Neural crest cell (in vitro differentiated cells): ENCODE measurements at regions not wholly inside any gene's neighbourhood (a gene's known extent, or its start where the extent isn't known, plus 50 kb on each side); places are given as distances from the start of the nearest gene placed in this dataset.
"Not testable (repeated sequence)": the region's sequence is repeated elsewhere in the genome, so short reads cannot be mapped to it uniquely, and the experiment has no call there.

Experiments
- DNase-seq: peaks from one replicate; pipeline ENCODE4 v3.0.0; 2021; ENCODE audit warnings: low read depth, mixed read lengths, low spot score
- H3K27ac Mint-ChIP-seq: one replicate; pipeline ENCODE4 v1.8.0; 2021; ENCODE audit warnings: mild to moderate bottlenecking, mixed read lengths; ENCODE audit not compliant: unreplicated experiment
- H3K27me3 Mint-ChIP-seq: 2 replicates; pipeline ENCODE4 v1.8.0; 2021; ENCODE audit warnings: low read depth, mild to moderate bottlenecking, mixed read lengths
- H3K36me3 Mint-ChIP-seq: 2 replicates; pipeline ENCODE4 v1.8.0; 2021; ENCODE audit warnings: low read depth, mild to moderate bottlenecking, mixed read lengths
- H3K4me1 Mint-ChIP-seq: 2 replicates; pipeline ENCODE4 v1.8.0; 2021; ENCODE audit warnings: mixed read lengths
- H3K4me3 Mint-ChIP-seq: one replicate; pipeline ENCODE4 v1.8.0; 2021; ENCODE audit warnings: mild to moderate bottlenecking, mixed read lengths
- H3K9me3 Mint-ChIP-seq: 2 replicates; pipeline ENCODE4 v1.8.0; 2021; ENCODE audit warnings: mixed read lengths
- CTCF ChIP-seq: fragments of 200-600 bp; sonication (generic); conservative IDR thresholded peaks from 2 replicates; pipeline ENCODE4 v1.5.0; 2021; ENCODE audit warnings: antibody characterized with exemption, mild to moderate bottlenecking

GRCh38 chr13:87235621-87236020 lies 435.6 kb upstream of the SLITRK5 start:
- Mint-ChIP-seq H3K4me1 (no peaks in the 10 kb centered on the region), H3K9me3 (peaks cover 3% of the 10 kb centered on the region), H3K27ac (no peak overlapping the region), H3K27me3 (no peaks in the 10 kb centered on the region), H3K4me3 (no peak overlapping the region), H3K36me3 (no peaks in the 10 kb centered on the region)
- no peak for DNase-seq
- no peak for TF ChIP-seq CTCF

- Mint-ChIP-seq H3K36me3 (no peaks in the 10 kb centered on the region), H3K27ac (no peak overlapping the region), H3K9me3 (no peaks in the 10 kb centered on the region), H3K4me3 (no peak overlapping the region), H3K27me3 (no peaks in the 10 kb centered on the region), H3K4me1 (no peaks in the 10 kb centered on the region)
- DNase-seq, result no peak
- TF ChIP-seq CTCF, result no peak
These were observed 426.8 kb upstream of the SLITRK5 start for GRCh38 chr13:87244256-87244890.

GRCh38 chr13:87249847-87250246 lies 421.3 kb upstream of the SLITRK5 start:
- H3K27me3 Mint-ChIP-seq, H3K36me3 Mint-ChIP-seq, H3K27ac Mint-ChIP-seq, DNase-seq, H3K9me3 Mint-ChIP-seq, H3K4me1 Mint-ChIP-seq, H3K4me3 Mint-ChIP-seq: not testable (repeated sequence)

- Mint-ChIP-seq H3K27me3 (no peaks in the 10 kb centered on the region), H3K9me3 (peaks cover 6% of the 10 kb centered on the region), H3K4me1 (no peaks in the 10 kb centered on the region), H3K36me3 (no peaks in the 10 kb centered on the region), H3K4me3 (no peak overlapping the region), H3K27ac (no peak overlapping the region)
- DNase-seq, result no peak
- no peak for TF ChIP-seq CTCF
These were observed 415.8 kb upstream of the SLITRK5 start for GRCh38 chr13:87255394-87255793.

GRCh38 chr13:87259479-87260083 lies 411.6 kb upstream of the SLITRK5 start:
- Mint-ChIP-seq H3K4me1 (no peaks in the 10 kb centered on the region), H3K36me3 (no peaks in the 10 kb centered on the region), H3K4me3 (no peak overlapping the region), H3K27ac (no peak overlapping the region), H3K9me3 (peaks cover 6% of the 10 kb centered on the region), H3K27me3 (no peaks in the 10 kb centered on the region)
- peak; percentile 15 for DNase-seq
- TF ChIP-seq CTCF, result peak; percentile 58

- peaks cover 4% of the 10 kb centered on the region for H3K4me1 Mint-ChIP-seq
- no peak overlapping the region for H3K4me3 Mint-ChIP-seq
- H3K9me3 Mint-ChIP-seq, result peaks cover 5% of the 10 kb centered on the region
- TF ChIP-seq CTCF, result peak; percentile 86
- H3K27ac Mint-ChIP-seq, result no peak overlapping the region
- peak; percentile 53 for DNase-seq
- H3K36me3 Mint-ChIP-seq, result no peaks in the 10 kb centered on the region
- H3K27me3 Mint-ChIP-seq, result no peaks in the 10 kb centered on the region
These were observed 396.9 kb upstream of the SLITRK5 start for GRCh38 chr13:87274209-87274819.
